GM12878 (cell line): ENCODE measurements at regions not wholly inside any gene's neighbourhood (a gene's known extent, or its start where the extent isn't known, plus 50 kb on each side); places are given as distances from the start of the nearest gene placed in this dataset.

ENCODE experiments used
- MAX ChIP-seq: IDR thresholded peaks from 2 replicates; pipeline ENCODE4 v1.6.1; 2012; ENCODE audit warnings: low read depth, low read length, improper control_type of control experiment
- MEF2A ChIP-seq: IDR thresholded peaks from 2 replicates; pipeline ENCODE4 v1.6.1; 2011; ENCODE audit warnings: low read depth, mild to moderate bottlenecking, low read length, moderate library complexity; ENCODE audit not compliant: insufficient read depth
- NBN ChIP-seq: fragments of 450-650 bp; IDR thresholded peaks from 2 replicates; pipeline ENCODE4 v1.6.1; 2016

GRCh38 chr9:135416664-135417290 lies 62.8 kb upstream of the PPP1R26 start:
- TF ChIP-seq MEF2A, result no peak
- no peak for TF ChIP-seq NBN
- TF ChIP-seq MAX, result no peak
